Lower lobe of right lung (tissue), 2 donors: ENCODE measurements at regions not wholly inside any gene's neighbourhood (a gene's known extent, or its start where the extent isn't known, plus 50 kb on each side); places are given as distances from the start of the nearest gene placed in this dataset.
A peak's percentile ranks its signal among the peaks of the same experiment; 100 is the strongest.

Source experiments
- ATAC-seq, 2 donors: fragments of 200-7000 bp; cut with Tn5 transposase; one replicate each; pipeline ENCODE4 v1.9.1; 2020 to 2022; ENCODE audit warnings: mild to moderate bottlenecking in 2 of 2, moderate library complexity in 2 of 2
- DNase-seq: peaks from one replicate; pipeline ENCODE4 v3.0.0-alpha.2; 2020
- H3K27ac ChIP-seq: fragments of 200-600 bp; one replicate; pipeline ENCODE4 v1.8.0; 2022
- H3K27me3 ChIP-seq: fragments of 200-600 bp; one replicate; pipeline ENCODE4 v1.8.0; 2022; ENCODE audit warnings: low read depth
- H3K36me3 ChIP-seq: fragments of 200-600 bp; one replicate; pipeline ENCODE4 v1.8.0; 2022; ENCODE audit warnings: mild to moderate bottlenecking
- H3K4me1 ChIP-seq: fragments of 200-600 bp; one replicate; pipeline ENCODE4 v1.8.0; 2022
- H3K4me3 ChIP-seq: fragments of 200-600 bp; one replicate; pipeline ENCODE4 v1.8.0; 2022; ENCODE audit warnings: mild to moderate bottlenecking
- H3K9me3 ChIP-seq: fragments of 200-600 bp; one replicate; pipeline ENCODE4 v1.8.0; 2022
- CTCF ChIP-seq: fragments of 200-600 bp; IDR thresholded peaks from one replicate; pipeline ENCODE4 v1.8.0; 2022; ENCODE audit warnings: antibody characterized with exemption, mild to moderate bottlenecking
- intact Hi-C: fragments of 100-400 bp; cut with DNase I; formaldehyde crosslinking; loops from one replicate; pipeline ENCODE4 v1.11.0; 2022
- donor health status: DM: no; HTN: yes; CAD: no; lungs with severe emphysema.

- TF ChIP-seq CTCF = no peak
- H3K27me3 ChIP-seq = no peaks in the 10 kb centered on the region
- peaks cover 20% of the 10 kb centered on the region for H3K4me1 ChIP-seq
- H3K9me3 ChIP-seq = no peaks in the 10 kb centered on the region
- ATAC-seq (peak; percentile 66 to 73), DNase-seq (no peak)
- no peak overlapping the region for H3K4me3 ChIP-seq
- no peak overlapping the region for H3K27ac ChIP-seq
- no peaks in the 10 kb centered on the region for H3K36me3 ChIP-seq
- intact Hi-C loops = no loop called here
These were observed 363.5 kb upstream of the TNP1 start for GRCh38 chr2:217223222-217223930.

GRCh38 chr2:217222309-217222910, 362.5 kb upstream of the TNP1 start:
- ATAC-seq (peak; percentile 40 to 50), DNase-seq (no peak)
- no peak for TF ChIP-seq CTCF
- Histone ChIP-seq H3K27ac (no peak overlapping the region), H3K4me3 (no peak overlapping the region), H3K27me3 (no peaks in the 10 kb centered on the region), H3K4me1 (peaks cover 20% of the 10 kb centered on the region), H3K36me3 (no peaks in the 10 kb centered on the region), H3K9me3 (no peaks in the 10 kb centered on the region)
- intact Hi-C loops = no loop called here

- TF ChIP-seq CTCF = no peak
- Histone ChIP-seq H3K9me3 (no peaks in the 10 kb centered on the region), H3K27me3 (no peaks in the 10 kb centered on the region), H3K36me3 (no peaks in the 10 kb centered on the region), H3K4me1 (peaks cover 20% of the 10 kb centered on the region), H3K27ac (no peak overlapping the region), H3K4me3 (no peak overlapping the region)
- DNase-seq (no peak), ATAC-seq (no peak)
- intact Hi-C loops = no loop called here
These were observed 360.6 kb upstream of the TNP1 start for GRCh38 chr2:217220228-217221013.

- H3K9me3 ChIP-seq = no peaks in the 10 kb centered on the region
- ATAC-seq = no peak
- intact Hi-C loops = no loop called here
These were observed 359.3 kb upstream of the TNP1 start for GRCh38 chr2:217219164-217219520.

More at GRCh38 chr2:217219164-217219520, 359.3 kb upstream of the TNP1 start:
- peaks cover 20% of the 10 kb centered on the region for H3K4me1 ChIP-seq
- H3K27ac ChIP-seq = no peak overlapping the region
- no peak for TF ChIP-seq CTCF
- no peaks in the 10 kb centered on the region for H3K36me3 ChIP-seq
- H3K4me3 ChIP-seq = no peak overlapping the region
- DNase-seq = no peak
- H3K27me3 ChIP-seq = peaks cover 5% of the 10 kb centered on the region
